ENCODE measurements at regions not wholly inside any gene's neighbourhood (a gene's known extent, or its start where the extent isn't known, plus 50 kb on each side); places are given as distances from the start of the nearest gene placed in this dataset.

- Histone ChIP-seq H3K27me3 (ENCODE audit: control insufficient read depth in 1 of 2, insufficient read depth in 2 of 2, low read length in 2 of 2) (no peaks in the 10 kb centered on the region), H3K4me3 (ENCODE audit: low read length) (no peak overlapping the region), H3K36me3 (ENCODE audit: insufficient read depth, low read length) (no peaks in the 10 kb centered on the region), H3K27ac (ENCODE audit: low read depth in 1 of 2, low read length in 2 of 2) (no peak overlapping the region), H3K4me1 (ENCODE audit: insufficient read depth, low read length) (no peaks in the 10 kb centered on the region), H3K9me3 (ENCODE audit: control insufficient read depth in 1 of 2, insufficient read depth in 1 of 2, low read length in 2 of 2) (no peaks in the 10 kb centered on the region)
- POLR2A ChIA-PET = no interaction called here
- DNase-seq (no peak), ATAC-seq (ENCODE audit: poor library complexity) (no peak)
- intact Hi-C loops (cut with DNase I, micrococcal nuclease) = no loop called here
- Mint-ChIP-seq H3K27ac (no peak overlapping the region), H3K9me3 (peaks cover 8% of the 10 kb centered on the region), H3K4me1 (ENCODE audit: low read depth) (no peaks in the 10 kb centered on the region), H3K27me3 (no peaks in the 10 kb centered on the region), H3K4me3 (no peak overlapping the region), H3K36me3 (ENCODE audit: low read depth) (no peaks in the 10 kb centered on the region)
- CTCF ChIA-PET = no interaction called here
- no peak for TF ChIP-seq CTCF (IDR thresholded peaks at IDR 0.05)
Observed at GRCh38 chr1:96075704-96076455, 645.7 kb upstream of the PTBP2 start.

- ChIA-PET POLR2A (no interaction called here), CTCF (no interaction called here)
- Mint-ChIP-seq H3K4me1 (ENCODE audit: low read depth) (no peaks in the 10 kb centered on the region), H3K27me3 (no peaks in the 10 kb centered on the region), H3K36me3 (ENCODE audit: low read depth) (no peaks in the 10 kb centered on the region), H3K4me3 (no peak overlapping the region), H3K27ac (no peak overlapping the region), H3K9me3 (peaks cover 8% of the 10 kb centered on the region)
- DNase-seq = no peak
- Histone ChIP-seq H3K27ac (ENCODE audit: low read depth in 1 of 2, low read length in 2 of 2) (no peak overlapping the region), H3K4me3 (ENCODE audit: low read length) (no peak overlapping the region), H3K9me3 (ENCODE audit: control insufficient read depth in 1 of 2, insufficient read depth in 1 of 2, low read length in 2 of 2) (no peaks in the 10 kb centered on the region), H3K4me1 (ENCODE audit: insufficient read depth, low read length) (no peaks in the 10 kb centered on the region), H3K27me3 (ENCODE audit: control insufficient read depth in 1 of 2, insufficient read depth in 2 of 2, low read length in 2 of 2) (no peaks in the 10 kb centered on the region), H3K36me3 (ENCODE audit: insufficient read depth, low read length) (no peaks in the 10 kb centered on the region)
- intact Hi-C loops (cut with DNase I, micrococcal nuclease) = no loop called here
- no peak for TF ChIP-seq CTCF (IDR thresholded peaks at IDR 0.05)
- ATAC-seq (ENCODE audit: poor library complexity) = no peak
Observed at GRCh38 chr1:96076589-96076988, 645.0 kb upstream of the PTBP2 start.

DNA sequence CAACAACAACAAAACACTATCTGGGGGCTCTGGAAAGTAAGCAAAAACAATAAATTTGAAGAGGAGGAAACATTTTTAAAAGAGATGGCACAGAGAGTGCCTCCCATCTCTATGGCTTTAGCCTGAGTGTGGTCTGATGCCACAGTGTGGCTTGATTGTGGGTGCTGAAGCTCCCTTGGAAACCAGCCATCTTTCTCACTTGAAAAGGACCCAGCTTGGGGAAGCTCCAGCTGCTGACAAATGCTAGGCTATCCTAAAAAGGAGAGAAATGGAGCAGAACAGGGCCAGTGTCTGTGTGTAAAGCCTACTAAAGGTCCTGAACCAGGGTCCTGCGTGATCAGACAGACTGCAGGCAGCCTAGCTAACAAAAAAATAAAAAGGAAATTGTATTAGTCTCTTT, 642.0 kb upstream of the PTBP2 start:
- ChIA-PET CTCF (no interaction called here), POLR2A (interaction anchor here (0.7 kb wide), 1 partner anchor 8 kb away, joined by 3 read pairs; no protein-coding TSS in a partner anchor)
- TF ChIP-seq CTCF (IDR thresholded peaks at IDR 0.05) = no peak
- peaks cover 6% of the 10 kb centered on the region for H3K9me3 Mint-ChIP-seq
- ATAC-seq (ENCODE audit: poor library complexity) = no peak
- no peaks in the 10 kb centered on the region for H3K4me1 Mint-ChIP-seq (ENCODE audit: low read depth)
- intact Hi-C loops (cut with DNase I, micrococcal nuclease) = no loop called here
- H3K4me3 ChIP-seq (ENCODE audit: low read length) = no peak overlapping the region
- H3K36me3 Mint-ChIP-seq (ENCODE audit: low read depth) = no peaks in the 10 kb centered on the region
- no peaks in the 10 kb centered on the region for H3K4me1 ChIP-seq (ENCODE audit: insufficient read depth, low read length)
- H3K27ac ChIP-seq (ENCODE audit: low read depth in 1 of 2, low read length in 2 of 2) = no peak overlapping the region
- H3K27me3 Mint-ChIP-seq = no peaks in the 10 kb centered on the region
- DNase-seq = no peak
- H3K36me3 ChIP-seq (ENCODE audit: insufficient read depth, low read length) = no peaks in the 10 kb centered on the region
- H3K4me3 Mint-ChIP-seq = no peak overlapping the region
- no peak overlapping the region for H3K27ac Mint-ChIP-seq
- peaks cover 0 to 5% of the 10 kb centered on the region in 2 experiments for H3K9me3 ChIP-seq (ENCODE audit: control insufficient read depth in 1 of 2, insufficient read depth in 1 of 2, low read length in 2 of 2)
- H3K27me3 ChIP-seq (ENCODE audit: control insufficient read depth in 1 of 2, insufficient read depth in 2 of 2, low read length in 2 of 2) = no peaks in the 10 kb centered on the region
